Tibial nerve (tissue), 3 donors: ENCODE measurements at regions not wholly inside any gene's neighbourhood (a gene's known extent, or its start where the extent isn't known, plus 50 kb on each side); places are given as distances from the start of the nearest gene placed in this dataset.

ENCODE experiments used
- POLR2A ChIP-seq, 2 donors: fragments of 450-650 bp; IDR thresholded peaks; one replicate each; pipeline ENCODE4 v1.6.1; 2017; ENCODE audit warnings: antibody characterized with exemption in 2 of 2, mild to moderate bottlenecking in 2 of 2, moderate library complexity in 2 of 2
- TF ChIP-seq, protein P1 (sequence below), 5 experiments: fragments of 200-600 bp in 3 of 5; fragments of 450-650 bp in 2 of 5; sonication (generic) in 3 of 5; IDR thresholded peaks; one replicate each; pipeline ENCODE4 v1.5.1; 2016 to 2019; ENCODE audit warnings: antibody characterized with exemption in 5 of 5, mild to moderate bottlenecking in 3 of 5, moderate library complexity in 2 of 5

DNA sequence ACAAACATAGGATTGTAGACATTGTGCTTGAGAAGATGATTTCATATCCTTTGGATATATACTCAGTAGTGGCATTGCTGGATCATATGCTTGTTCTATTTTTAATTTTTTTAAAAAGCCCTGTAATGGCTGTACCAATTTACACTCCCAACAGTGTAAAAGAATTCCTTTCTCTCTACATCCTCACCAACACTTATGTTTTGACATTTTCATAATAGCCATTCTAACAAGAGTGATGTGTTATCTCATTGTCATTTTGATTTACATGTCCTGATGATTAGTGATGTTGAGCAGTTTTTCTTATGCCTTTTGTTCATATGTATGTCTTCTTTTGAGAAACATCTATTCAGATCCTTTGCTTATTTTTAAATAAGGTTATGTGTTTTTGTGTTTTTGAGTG is 1039.2 kb upstream of the GOT2 start:
- TF ChIP-seq, protein P1, sequence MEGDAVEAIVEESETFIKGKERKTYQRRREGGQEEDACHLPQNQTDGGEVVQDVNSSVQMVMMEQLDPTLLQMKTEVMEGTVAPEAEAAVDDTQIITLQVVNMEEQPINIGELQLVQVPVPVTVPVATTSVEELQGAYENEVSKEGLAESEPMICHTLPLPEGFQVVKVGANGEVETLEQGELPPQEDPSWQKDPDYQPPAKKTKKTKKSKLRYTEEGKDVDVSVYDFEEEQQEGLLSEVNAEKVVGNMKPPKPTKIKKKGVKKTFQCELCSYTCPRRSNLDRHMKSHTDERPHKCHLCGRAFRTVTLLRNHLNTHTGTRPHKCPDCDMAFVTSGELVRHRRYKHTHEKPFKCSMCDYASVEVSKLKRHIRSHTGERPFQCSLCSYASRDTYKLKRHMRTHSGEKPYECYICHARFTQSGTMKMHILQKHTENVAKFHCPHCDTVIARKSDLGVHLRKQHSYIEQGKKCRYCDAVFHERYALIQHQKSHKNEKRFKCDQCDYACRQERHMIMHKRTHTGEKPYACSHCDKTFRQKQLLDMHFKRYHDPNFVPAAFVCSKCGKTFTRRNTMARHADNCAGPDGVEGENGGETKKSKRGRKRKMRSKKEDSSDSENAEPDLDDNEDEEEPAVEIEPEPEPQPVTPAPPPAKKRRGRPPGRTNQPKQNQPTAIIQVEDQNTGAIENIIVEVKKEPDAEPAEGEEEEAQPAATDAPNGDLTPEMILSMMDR (IDR thresholded peaks at IDR 0.05): no peak
- TF ChIP-seq POLR2A (IDR thresholded peaks at IDR 0.05): no peak
